Kidney tubule cell (primary cell): ENCODE measurements at regions not wholly inside any gene's neighbourhood (a gene's known extent, or its start where the extent isn't known, plus 50 kb on each side); places are given as distances from the start of the nearest gene placed in this dataset.
"Not testable (repeated sequence)": the region's sequence is repeated elsewhere in the genome, so short reads cannot be mapped to it uniquely, and the experiment has no call there.

ENCODE experiments used
- DNase-seq: peaks from one replicate; pipeline ENCODE4 v3.0.0-alpha.2; 2018; ENCODE audit warnings: low spot score

DNA sequence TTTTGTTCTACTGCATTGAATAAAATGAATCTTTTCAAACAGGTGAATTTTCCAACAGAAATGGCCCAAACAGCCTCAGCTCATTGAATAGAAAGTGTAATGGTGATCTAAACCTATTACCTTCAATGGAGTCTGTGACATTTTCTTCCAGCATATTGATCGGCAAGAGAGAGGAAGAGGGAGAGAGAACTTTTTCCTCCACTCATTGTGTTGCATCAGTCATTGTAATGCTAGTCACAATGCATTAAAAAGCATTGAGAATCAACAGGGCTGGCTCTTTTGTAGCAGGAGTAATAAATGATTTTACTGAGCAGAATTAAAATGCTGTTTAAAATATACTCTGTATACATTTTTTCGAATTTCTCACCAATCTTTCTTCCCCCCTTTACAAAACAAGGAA lies 1794.5 kb upstream of the CELF4 start:
- DNase-seq, result no peak

GRCh38 chr18:39359636-39360035 lies 1794.0 kb upstream of the CELF4 start:
- no peak for DNase-seq

GRCh38 chr18:39350945-39351344 lies 1785.3 kb upstream of the CELF4 start:
- no peak for DNase-seq

DNA sequence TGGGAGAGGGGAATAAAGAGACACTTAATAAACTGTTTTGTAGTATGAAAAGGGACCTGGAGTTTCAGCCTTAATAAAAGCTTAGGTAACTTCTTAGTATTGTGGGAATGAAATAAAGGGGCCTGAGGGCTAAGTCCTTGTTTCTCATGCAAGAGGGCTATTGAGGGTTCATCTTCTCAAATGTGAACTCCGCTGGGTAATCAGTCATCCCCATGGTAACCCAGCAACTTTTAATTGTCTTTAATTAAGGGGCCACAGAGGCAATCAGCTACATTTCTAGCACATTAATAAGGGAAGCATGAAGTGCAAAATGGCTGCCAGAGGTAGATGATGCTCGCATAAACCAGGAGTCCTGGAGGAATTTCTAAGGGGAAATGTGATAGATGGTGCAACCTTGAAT lies 1784.2 kb upstream of the CELF4 start:
- DNase-seq, result no peak

DNA sequence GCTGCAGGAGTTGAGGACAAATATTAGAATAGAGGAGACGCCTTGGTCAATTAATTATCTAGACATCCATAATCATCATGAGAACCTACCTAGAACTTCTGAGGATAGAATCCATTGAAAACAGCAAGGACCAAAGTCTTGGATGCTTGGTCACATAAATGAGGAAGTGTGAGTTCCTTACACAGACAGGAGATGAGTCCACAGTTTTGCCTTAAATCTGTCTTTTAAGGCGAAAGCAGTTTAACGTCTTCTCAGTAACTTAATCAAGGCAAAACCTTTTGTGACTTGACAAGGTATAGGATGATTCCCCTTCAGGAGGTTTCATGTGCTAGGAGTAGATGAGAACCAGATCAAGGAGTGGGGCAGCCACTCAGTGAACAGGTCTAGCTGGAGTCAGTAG lies 1783.2 kb upstream of the CELF4 start:
- DNase-seq, result no peak

GRCh38 chr18:39347701-39348100 lies 1782.1 kb upstream of the CELF4 start:
- no peak for DNase-seq

GRCh38 chr18:39346916-39347315 lies 1781.3 kb upstream of the CELF4 start:
- no peak for DNase-seq

DNA sequence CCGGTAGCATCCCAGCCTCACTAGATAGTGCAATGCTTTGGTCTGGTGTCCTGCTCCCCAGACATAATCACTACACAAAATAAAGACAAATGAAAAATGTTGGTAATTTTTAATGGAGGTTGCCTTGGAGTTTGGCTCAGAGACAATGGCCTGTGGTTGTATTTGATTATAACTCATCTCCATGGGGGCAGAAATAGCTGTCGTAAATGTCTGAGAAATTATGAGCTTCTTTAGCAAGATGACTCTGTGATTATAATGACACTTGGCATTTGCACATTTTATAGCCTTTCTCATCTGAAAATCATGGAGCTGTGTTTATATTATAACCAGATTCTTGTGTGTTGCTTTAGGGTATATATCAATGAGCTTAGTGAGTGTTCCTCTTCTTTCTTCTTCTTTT lies 1779.7 kb upstream of the CELF4 start:
- DNase-seq, result no peak

DNA sequence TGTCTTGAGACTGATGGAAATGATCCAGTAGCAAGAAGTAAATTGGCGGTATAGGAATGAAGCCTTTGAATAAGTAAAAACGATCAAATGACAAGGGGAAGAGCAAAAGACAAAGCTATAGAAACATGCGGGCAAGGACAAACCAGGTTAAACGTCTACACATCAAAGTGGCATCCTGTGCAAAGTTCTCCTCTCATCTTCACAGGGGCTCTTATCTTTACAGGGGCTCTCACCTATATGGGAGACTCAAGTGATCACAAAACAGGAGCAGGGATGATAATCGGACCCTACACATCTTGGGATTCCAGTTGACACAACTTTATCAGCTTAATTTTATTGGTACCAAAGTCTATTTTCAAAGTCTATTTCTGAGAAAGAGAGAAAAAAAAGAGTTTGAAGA lies 1778.9 kb upstream of the CELF4 start:
- no peak for DNase-seq

DNA sequence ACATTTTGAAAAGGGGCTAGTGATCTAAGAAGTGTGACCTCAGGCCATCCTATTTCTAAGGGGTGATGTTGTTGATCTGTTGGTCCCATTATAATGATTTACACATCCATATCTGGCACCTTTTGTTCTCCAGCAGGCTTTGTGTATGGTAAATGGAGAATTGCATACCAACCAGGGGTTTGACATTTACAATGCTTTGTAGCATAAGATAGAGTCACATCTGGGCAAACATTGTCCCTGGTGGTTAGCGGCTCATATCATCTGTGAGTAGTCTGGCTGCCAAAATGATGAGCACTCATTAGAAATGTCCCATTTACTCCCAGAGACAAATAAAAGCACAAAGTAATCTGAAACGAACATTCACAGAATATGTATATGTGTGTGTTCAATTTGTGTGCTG lies 1775.5 kb upstream of the CELF4 start:
- DNase-seq, result no peak

DNA sequence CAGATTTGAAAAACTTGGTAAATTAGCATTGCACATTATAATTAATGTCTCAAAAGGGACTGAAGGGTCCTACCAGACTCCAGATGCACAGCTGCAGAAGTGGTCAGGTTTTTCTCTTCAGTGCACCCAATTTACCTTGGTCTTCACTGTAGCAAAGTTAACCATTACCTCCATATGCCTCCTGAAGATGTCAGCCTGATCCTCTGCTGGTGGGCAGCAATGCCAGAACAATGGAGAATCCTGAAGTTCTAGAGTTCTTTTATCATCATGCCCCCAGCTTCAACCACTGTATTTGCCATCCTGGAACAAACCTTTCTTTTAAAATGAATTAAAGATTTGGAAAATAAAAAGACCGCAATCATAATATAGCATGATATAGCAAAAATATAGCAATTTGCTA lies 1774.8 kb upstream of the CELF4 start:
- no peak for DNase-seq

- no peak for DNase-seq
These were observed 1764.1 kb upstream of the CELF4 start for GRCh38 chr18:39329496-39330275.

GRCh38 chr18:39326772-39327171 lies 1761.2 kb upstream of the CELF4 start:
- DNase-seq, result no peak

- no peak for DNase-seq
These were observed 1760.4 kb upstream of the CELF4 start for GRCh38 chr18:39325973-39326372.

GRCh38 chr18:39319141-39319540 lies 1753.5 kb upstream of the CELF4 start:
- no peak for DNase-seq

GRCh38 chr18:39318462-39318861 lies 1752.9 kb upstream of the CELF4 start:
- no peak for DNase-seq

- DNase-seq, result no peak
These were observed 1752.4 kb upstream of the CELF4 start for GRCh38 chr18:39318008-39318407.

- DNase-seq, result no peak
These were observed 1749.0 kb upstream of the CELF4 start for GRCh38 chr18:39314595-39314994.

DNA sequence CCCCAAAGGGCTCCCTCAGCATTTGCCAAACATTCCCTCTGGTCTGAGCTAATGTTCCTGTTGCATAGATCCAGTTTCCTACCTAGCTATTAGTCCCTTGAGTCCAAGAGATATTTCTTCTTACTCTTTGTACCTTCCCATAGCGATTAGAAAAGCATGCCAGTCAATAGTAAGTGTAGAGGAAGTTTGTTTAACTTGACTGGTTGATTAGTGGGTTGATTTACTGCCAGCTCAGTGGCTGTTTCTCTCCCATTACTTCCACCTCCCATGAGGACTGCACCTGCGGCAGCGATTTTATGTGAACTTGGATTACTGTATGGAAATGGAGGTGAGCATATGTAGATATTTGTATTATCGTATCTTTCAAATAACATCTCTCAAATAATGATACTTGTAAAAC lies 1748.4 kb upstream of the CELF4 start:
- DNase-seq, result no peak

DNA sequence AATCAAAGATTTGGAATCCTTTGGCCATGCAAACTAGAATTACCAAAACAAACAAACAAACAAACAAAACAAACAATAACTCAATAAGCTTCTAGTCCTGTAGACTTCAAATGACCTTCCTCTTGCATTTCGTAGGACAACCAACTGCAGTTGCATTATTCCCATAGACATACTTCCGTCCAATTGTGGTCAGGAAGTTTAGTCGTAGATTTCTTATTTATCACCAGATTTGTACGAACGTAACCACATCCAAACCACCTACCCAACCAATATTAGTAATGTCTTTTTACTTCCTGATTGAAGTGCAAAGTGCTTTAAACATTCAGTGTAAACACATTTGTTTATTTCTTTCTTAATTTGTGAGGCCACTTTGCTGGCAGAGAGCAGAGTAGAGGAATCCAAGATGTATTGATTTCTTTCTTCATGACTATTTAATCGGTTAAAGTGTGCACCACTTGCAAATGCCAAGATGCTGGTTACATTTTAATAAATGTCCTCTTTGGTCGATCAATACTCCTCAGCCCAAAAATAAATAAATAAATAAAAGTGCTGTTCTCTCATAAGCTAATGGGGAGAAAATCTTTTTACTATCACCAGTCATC lies 1745.6 kb upstream of the CELF4 start:
- no peak for DNase-seq

- DNase-seq, result not testable (repeated sequence)
These were observed 1743.4 kb upstream of the CELF4 start for GRCh38 chr18:39308931-39309521.

GRCh38 chr18:39305766-39306165 lies 1740.2 kb upstream of the CELF4 start:
- DNase-seq, result no peak

DNA sequence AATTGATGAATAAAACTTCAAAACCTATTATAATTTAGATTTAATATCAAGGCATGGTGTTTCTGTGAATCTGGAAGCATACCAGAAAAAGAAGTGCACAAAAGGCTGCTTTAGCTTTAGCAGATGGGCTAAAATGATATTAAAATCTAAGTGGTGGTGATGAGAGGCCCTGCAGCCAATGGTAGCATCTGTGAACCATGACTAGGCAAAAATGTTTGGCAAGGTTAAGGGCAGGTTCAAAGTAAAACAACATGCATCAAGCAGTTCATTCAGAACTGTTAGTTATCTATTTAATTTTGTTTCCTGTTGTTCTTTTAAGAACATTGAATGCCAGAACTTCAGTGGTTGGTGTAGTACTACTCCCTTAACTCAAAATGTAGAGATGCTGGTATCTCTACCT lies 1736.9 kb upstream of the CELF4 start:
- no peak for DNase-seq

DNA sequence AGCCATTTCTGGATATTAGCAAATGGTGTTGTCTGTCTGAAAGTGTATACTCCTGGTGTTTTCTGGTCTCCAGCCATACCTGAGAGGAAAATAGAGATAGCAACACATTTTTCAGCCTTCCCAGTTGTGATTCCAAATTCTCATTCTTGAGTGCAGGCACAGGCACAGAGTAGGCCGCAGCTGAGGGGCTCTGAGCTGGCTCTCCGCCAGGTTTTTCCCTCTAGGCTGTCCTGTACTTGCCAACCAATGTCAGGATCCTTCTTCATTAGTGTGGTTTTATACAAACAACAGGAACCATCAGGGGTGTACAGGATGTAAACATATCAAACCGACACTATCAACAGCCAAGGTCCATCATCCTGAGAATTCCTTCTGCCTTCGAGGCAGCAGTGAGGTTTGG lies 1733.6 kb upstream of the CELF4 start:
- no peak for DNase-seq
